ENCODE measurements at regions not wholly inside any gene's neighbourhood (a gene's known extent, or its start where the extent isn't known, plus 50 kb on each side); places are given as distances from the start of the nearest gene placed in this dataset.

- CTCF ChIA-PET (ENCODE audit: unreplicated experiment), result no interaction called here
- no peak overlapping the region for H3K27ac ChIP-seq (ENCODE audit: low read depth, low read length, poor library complexity, severe bottlenecking)
- intact Hi-C loops (cut with micrococcal nuclease; ENCODE audit: unreplicated experiment), result no loop called here
- no peaks in the 10 kb centered on the region for H3K79me2 ChIP-seq (ENCODE audit: insufficient read depth, low read depth, low read length)
- no peaks in the 10 kb centered on the region for H3K4me1 ChIP-seq (ENCODE audit: insufficient read depth, low read length, poor library complexity, severe bottlenecking)
- no peaks in the 10 kb centered on the region for H3K9me2 ChIP-seq (ENCODE audit: insufficient read depth, low read length)
- no peaks in the 10 kb centered on the region for H3K36me3 ChIP-seq (ENCODE audit: insufficient read depth, low read length)
- no peaks in the 10 kb centered on the region for H3K9me3 ChIP-seq (ENCODE audit: low read length)
- POLR2A ChIA-PET, result interaction anchor here (0.9 kb wide), 1 partner anchor 20 kb away, joined by 4 read pairs; no protein-coding TSS in a partner anchor
- H3K4me2 ChIP-seq (ENCODE audit: low read length), result no peak overlapping the region
- no peak overlapping the region for H3K4me3 ChIP-seq (ENCODE audit: low read depth, low read length, poor library complexity, severe bottlenecking)
- no peaks in the 10 kb centered on the region for H4K20me1 ChIP-seq (ENCODE audit: insufficient read depth, low read length)
- no peak overlapping the region for H2AFZ ChIP-seq (ENCODE audit: low read length)
- no TSS peak for BruUV-seq (replicated peaks)
- TF ChIP-seq EZH2phosphoT487 (IDR thresholded peaks at IDR 0.05; ENCODE audit: borderline replicate concordance, low read depth, low read length), result no peak
- TF ChIP-seq CTCF (conservative IDR thresholded peaks at IDR 0.05; ENCODE audit: low read length), result no peak
- no peak for DNase-seq (ENCODE audit: low spot score)
These were observed 67.4 kb downstream of the TNP1 start for GRCh38 chr2:216792222-216793021.

GRCh38 chr2:216791303-216791702 is 68.6 kb downstream of the TNP1 start:
- no peaks in the 10 kb centered on the region for H3K9me3 ChIP-seq (ENCODE audit: low read length)
- H3K27ac ChIP-seq (ENCODE audit: low read depth, low read length, poor library complexity, severe bottlenecking), result no peak overlapping the region
- no peak overlapping the region for H3K4me2 ChIP-seq (ENCODE audit: low read length)
- no peak overlapping the region for H2AFZ ChIP-seq (ENCODE audit: low read length)
- BruUV-seq (replicated peaks), result no TSS peak
- H3K4me1 ChIP-seq (ENCODE audit: insufficient read depth, low read length, poor library complexity, severe bottlenecking), result no peaks in the 10 kb centered on the region
- H3K36me3 ChIP-seq (ENCODE audit: insufficient read depth, low read length), result no peaks in the 10 kb centered on the region
- TF ChIP-seq CTCF (conservative IDR thresholded peaks at IDR 0.05; ENCODE audit: low read length) (no peak), EZH2phosphoT487 (IDR thresholded peaks at IDR 0.05; ENCODE audit: borderline replicate concordance, low read depth, low read length) (no peak)
- intact Hi-C loops (cut with micrococcal nuclease; ENCODE audit: unreplicated experiment), result no loop called here
- no peaks in the 10 kb centered on the region for H3K79me2 ChIP-seq (ENCODE audit: insufficient read depth, low read depth, low read length)
- H3K4me3 ChIP-seq (ENCODE audit: low read depth, low read length, poor library complexity, severe bottlenecking), result no peak overlapping the region
- POLR2A ChIA-PET, result no interaction called here
- no peaks in the 10 kb centered on the region for H3K9me2 ChIP-seq (ENCODE audit: insufficient read depth, low read length)
- no peak for DNase-seq (ENCODE audit: low spot score)
- H4K20me1 ChIP-seq (ENCODE audit: insufficient read depth, low read length), result no peaks in the 10 kb centered on the region
- CTCF ChIA-PET (ENCODE audit: unreplicated experiment), result no interaction called here

GRCh38 chr2:216789081-216789480 is 70.8 kb downstream of the TNP1 start:
- Histone ChIP-seq H3K36me3 (ENCODE audit: insufficient read depth, low read length) (no peaks in the 10 kb centered on the region), H3K79me2 (ENCODE audit: insufficient read depth, low read depth, low read length) (no peaks in the 10 kb centered on the region), H3K4me3 (ENCODE audit: low read depth, low read length, poor library complexity, severe bottlenecking) (no peak overlapping the region), H3K4me2 (ENCODE audit: low read length) (no peak overlapping the region), H2AFZ (ENCODE audit: low read length) (no peak overlapping the region), H3K27ac (ENCODE audit: low read depth, low read length, poor library complexity, severe bottlenecking) (no peak overlapping the region), H4K20me1 (ENCODE audit: insufficient read depth, low read length) (no peaks in the 10 kb centered on the region), H3K9me3 (ENCODE audit: low read length) (no peaks in the 10 kb centered on the region), H3K4me1 (ENCODE audit: insufficient read depth, low read length, poor library complexity, severe bottlenecking) (no peaks in the 10 kb centered on the region), H3K9me2 (ENCODE audit: insufficient read depth, low read length) (no peaks in the 10 kb centered on the region)
- no peak for DNase-seq (ENCODE audit: low spot score)
- intact Hi-C loops (cut with micrococcal nuclease; ENCODE audit: unreplicated experiment), result no loop called here
- TF ChIP-seq CTCF (conservative IDR thresholded peaks at IDR 0.05; ENCODE audit: low read length), result no peak
- no peak for TF ChIP-seq EZH2phosphoT487 (IDR thresholded peaks at IDR 0.05; ENCODE audit: borderline replicate concordance, low read depth, low read length)
- ChIA-PET CTCF (ENCODE audit: unreplicated experiment) (no interaction called here), POLR2A (interaction anchor here (0.7 kb wide), 1 partner anchor 14 kb away, joined by 3 read pairs; no protein-coding TSS in a partner anchor)
- no TSS peak for BruUV-seq (replicated peaks)
